Keratinocyte (primary cell): ENCODE measurements at regions not wholly inside any gene's neighbourhood (a gene's known extent, or its start where the extent isn't known, plus 50 kb on each side); places are given as distances from the start of the nearest gene placed in this dataset.

Source experiments
- DNase-seq: peaks from one replicate; pipeline ENCODE4 v3.0.0-alpha.2; 2011; ENCODE audit warnings: low read depth, missing footprints, low spot score
- FAIRE-seq: peaks from 2 replicates; lab custom pipeline; 2011; peaks lifted over from hg19 to GRCh38; lab: Jason Lieb, UNC
- H2AFZ ChIP-seq: 2 replicates; pipeline ENCODE4 v1.6.0; 2012; ENCODE audit warnings: low read length, control low read depth, inconsistent platforms; ENCODE audit not compliant: control insufficient read depth
- H3K27ac ChIP-seq: 2 replicates; pipeline ENCODE4 v1.5.1; 2011; ENCODE audit warnings: low read length; ENCODE audit not compliant: control insufficient read depth, insufficient read depth
- H3K27me3 ChIP-seq: 3 replicates; pipeline ENCODE4 v1.6.0; 2011; ENCODE audit warnings: low read length; ENCODE audit not compliant: control insufficient read depth, insufficient read depth; ENCODE audit errors: extremely low read depth
- H3K36me3 ChIP-seq, 2 experiments: 2 replicates in 1 of 2; 3 replicates in 1 of 2; pipeline ENCODE4 v1.5.1; 2011; ENCODE audit warnings: low read length in 2 of 2, mild to moderate bottlenecking in 1 of 2; ENCODE audit not compliant: control insufficient read depth in 2 of 2, insufficient read depth in 2 of 2; ENCODE audit errors: extremely low read depth in 1 of 2
- H3K4me1 ChIP-seq: 3 replicates; pipeline ENCODE4 v1.5.1; 2011; ENCODE audit warnings: low read length; ENCODE audit not compliant: control insufficient read depth, insufficient read depth; ENCODE audit errors: extremely low read depth
- H3K4me2 ChIP-seq: 3 replicates; pipeline ENCODE4 v1.6.0; 2011; ENCODE audit warnings: low read depth, low read length; ENCODE audit not compliant: control insufficient read depth, insufficient read depth; ENCODE audit errors: extremely low read depth
- H3K4me3 ChIP-seq, 3 experiments: fragments of 200-600 bp in 1 of 3; sonication (generic) in 1 of 3; 2 replicates in 2 of 3; 3 replicates in 1 of 3; pipeline ENCODE4 v1.5.1; 2011 to 2016; ENCODE audit warnings: low read length in 3 of 3, mild to moderate bottlenecking in 3 of 3, control low read depth in 2 of 3, inconsistent platforms in 1 of 3, low read depth in 1 of 3, mixed read lengths in 1 of 3, mixed run types in 1 of 3, moderate library complexity in 1 of 3; ENCODE audit not compliant: control insufficient read depth in 2 of 3, insufficient read depth in 2 of 3; ENCODE audit errors: extremely low read depth in 1 of 3
- H3K79me2 ChIP-seq: 2 replicates; pipeline ENCODE4 v1.6.0; 2012; ENCODE audit warnings: low read length; ENCODE audit not compliant: control insufficient read depth, insufficient read depth
- H3K9ac ChIP-seq: 3 replicates; pipeline ENCODE4 v1.6.0; 2011; ENCODE audit warnings: low read length; ENCODE audit not compliant: control insufficient read depth, insufficient read depth; ENCODE audit errors: extremely low read depth
- H3K9me1 ChIP-seq: 3 replicates; pipeline ENCODE4 v1.6.0; 2011; ENCODE audit warnings: low read length; ENCODE audit not compliant: control insufficient read depth, insufficient read depth; ENCODE audit errors: extremely low read depth
- H3K9me3 ChIP-seq: 2 replicates; pipeline ENCODE4 v1.5.1; 2012; ENCODE audit warnings: low read depth, low read length; ENCODE audit not compliant: control insufficient read depth
- H4K20me1 ChIP-seq: 3 replicates; pipeline ENCODE4 v1.6.0; 2011; ENCODE audit warnings: low read length; ENCODE audit not compliant: control insufficient read depth, insufficient read depth; ENCODE audit errors: extremely low read depth
- CTCF ChIP-seq, 3 experiments: IDR thresholded peaks in 1 of 3; conservative IDR thresholded peaks in 1 of 3; optimal IDR thresholded peaks in 1 of 3; 2 replicates in 2 of 3; 3 replicates in 1 of 3; pipeline versions ENCODE3 to v1.5.1; 2011; ENCODE audit warnings: low read length in 3 of 3, mild to moderate bottlenecking in 3 of 3, moderate library complexity in 2 of 3, control low read depth in 1 of 3, inconsistent platforms in 1 of 3; ENCODE audit not compliant: insufficient read depth in 2 of 3; ENCODE audit errors: extremely low read depth in 1 of 3
- EZH2 ChIP-seq: IDR thresholded peaks from one replicate; pipeline ENCODE4 v1.6.1; 2012; ENCODE audit warnings: inconsistent platforms, mild to moderate bottlenecking, low read length, moderate library complexity
- dilution Hi-C: fragments of 300-500 bp; cut with MboI; formaldehyde crosslinking; loops from one replicate; pipeline ENCODE4 v1.7.0; 2020; ENCODE audit warnings: low sequenced_read_pairs; ENCODE audit not compliant: extremely low pct_ligation_motif_present

GRCh38 chr21:43325968-43326715, 100.8 kb downstream of the SIK1 start:
- Histone ChIP-seq H3K9me1 (peaks cover 2% of the 10 kb centered on the region), H2AFZ (no peak overlapping the region), H4K20me1 (no peaks in the 10 kb centered on the region), H3K4me3 (no peak overlapping the region), H3K27me3 (peaks cover 5% of the 10 kb centered on the region), H3K4me2 (no peak overlapping the region), H3K4me1 (no peaks in the 10 kb centered on the region), H3K27ac (no peak overlapping the region), H3K9ac (no peak overlapping the region), H3K9me3 (no peaks in the 10 kb centered on the region), H3K79me2 (no peaks in the 10 kb centered on the region), H3K36me3 (no peaks in the 10 kb centered on the region)
- TF ChIP-seq CTCF (optimal IDR thresholded peaks at IDR 0.05 in 1 of 3, IDR thresholded peaks at IDR 0.05 in 1 of 3, conservative IDR thresholded peaks at IDR 0.05 in 1 of 3; ENCODE audit: extremely low read depth in 1 of 3, insufficient read depth in 2 of 3, low read length in 3 of 3) = no peak
- no peak for TF ChIP-seq EZH2
- FAIRE-seq (no peak), DNase-seq (no peak)
- dilution Hi-C loops = no loop called here

- Histone ChIP-seq H3K4me3 (no peak overlapping the region), H3K27me3 (peaks cover 5% of the 10 kb centered on the region), H3K4me2 (no peak overlapping the region), H4K20me1 (no peaks in the 10 kb centered on the region), H3K9ac (no peak overlapping the region), H3K4me1 (peaks cover 1% of the 10 kb centered on the region), H3K36me3 (no peaks in the 10 kb centered on the region), H3K9me1 (peaks cover 2% of the 10 kb centered on the region), H2AFZ (no peak overlapping the region), H3K79me2 (no peaks in the 10 kb centered on the region), H3K9me3 (no peaks in the 10 kb centered on the region), H3K27ac (no peak overlapping the region)
- FAIRE-seq (no peak), DNase-seq (no peak)
- dilution Hi-C loops = no loop called here
- TF ChIP-seq CTCF (optimal IDR thresholded peaks at IDR 0.05 in 1 of 3, IDR thresholded peaks at IDR 0.05 in 1 of 3, conservative IDR thresholded peaks at IDR 0.05 in 1 of 3; ENCODE audit: extremely low read depth in 1 of 3, insufficient read depth in 2 of 3, low read length in 3 of 3) = no peak
- TF ChIP-seq EZH2 = no peak
Measured at GRCh38 chr21:43325036-43325435, 101.9 kb downstream of the SIK1 start.
